GM21447 (cell line): ENCODE measurements at regions not wholly inside any gene's neighbourhood (a gene's known extent, or its start where the extent isn't known, plus 50 kb on each side); places are given as distances from the start of the nearest gene placed in this dataset.

Source experiments
- ATAC-seq: cut with Tn5 transposase; IDR thresholded peaks from one replicate; pipeline ENCODE4 v1.9.1; 2021; ENCODE audit not compliant: unreplicated experiment

DNA sequence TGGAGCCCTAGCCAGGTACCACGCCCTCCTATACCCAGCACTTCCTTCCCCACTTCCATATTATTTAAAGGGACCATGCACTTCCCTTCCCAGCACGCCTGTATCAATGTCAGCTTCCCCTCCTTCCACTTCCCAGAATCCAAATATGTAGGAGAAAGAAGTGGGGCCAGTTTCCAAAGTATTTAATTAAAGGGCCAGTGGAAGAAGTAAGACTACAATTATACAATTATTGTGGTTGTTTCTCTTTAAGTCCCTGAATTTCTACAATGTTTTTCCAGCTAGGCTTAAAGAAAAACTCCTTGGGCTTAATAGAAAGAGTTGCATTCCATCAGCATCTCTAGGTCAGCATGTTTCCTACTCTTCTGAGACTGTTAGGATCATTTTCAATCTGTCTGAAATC lies 515.8 kb downstream of the PREX1 start:
- ATAC-seq: no peak

DNA sequence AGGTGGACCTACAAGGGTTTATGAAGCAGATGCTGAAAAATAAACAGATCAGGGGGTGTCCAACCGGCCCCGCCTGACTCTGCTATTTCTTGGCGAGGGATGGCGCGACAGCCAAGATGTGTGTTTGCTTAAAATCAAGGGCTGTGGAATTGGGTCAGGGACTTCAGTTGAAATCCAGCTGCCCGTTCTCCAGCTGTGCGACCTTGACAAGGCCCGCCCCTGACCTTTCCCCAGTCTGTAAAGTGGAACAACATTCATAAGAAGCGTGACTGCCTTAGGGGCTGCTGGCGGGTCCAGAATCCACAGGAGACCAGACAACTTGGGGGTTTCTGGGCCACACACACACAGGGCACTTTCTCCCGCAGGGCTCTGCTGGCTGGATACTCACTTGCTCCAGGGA lies 517.5 kb downstream of the PREX1 start:
- no peak for ATAC-seq

DNA sequence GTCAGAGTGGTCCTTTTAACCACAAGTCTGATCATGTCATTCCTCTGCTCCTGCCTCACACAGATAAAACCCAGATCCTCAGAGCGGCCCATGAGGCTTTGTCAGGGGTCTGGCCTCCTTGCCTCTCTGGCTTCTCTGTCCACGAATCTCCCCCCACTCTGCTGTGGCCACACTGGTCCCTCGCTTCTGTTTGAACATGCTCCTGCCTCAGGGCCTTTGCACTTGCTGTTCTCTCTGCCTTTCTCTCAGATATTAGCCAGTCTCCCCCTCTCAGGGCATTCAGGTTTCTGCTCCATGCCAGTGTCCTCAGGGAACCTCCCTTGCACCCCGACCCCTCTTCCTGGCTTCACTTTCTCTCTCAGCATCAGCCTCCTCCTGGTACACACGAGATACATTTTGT lies 518.5 kb downstream of the PREX1 start:
- no peak for ATAC-seq

DNA sequence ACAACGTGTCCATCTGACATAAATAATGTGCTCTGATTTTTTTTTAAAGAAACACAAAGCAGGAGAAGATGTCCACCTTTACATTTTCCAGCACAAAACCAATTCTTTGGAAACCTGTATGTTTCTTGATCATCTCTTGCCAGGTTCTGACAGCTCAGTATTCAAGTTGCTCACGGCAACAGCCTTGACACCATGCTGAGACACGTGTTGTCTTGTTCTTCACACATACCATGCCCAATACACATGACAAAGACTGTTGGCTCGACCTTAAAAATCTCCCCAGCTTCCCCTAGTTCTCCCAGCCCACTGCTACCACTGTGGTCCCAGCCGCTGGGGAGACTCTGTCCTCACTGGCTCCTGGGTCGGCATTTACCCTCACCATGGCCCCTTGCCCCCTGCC lies 518.9 kb downstream of the PREX1 start:
- ATAC-seq: no peak

GRCh38 chr20:48308232-48308781 lies 519.5 kb downstream of the PREX1 start:
- ATAC-seq: no peak

DNA sequence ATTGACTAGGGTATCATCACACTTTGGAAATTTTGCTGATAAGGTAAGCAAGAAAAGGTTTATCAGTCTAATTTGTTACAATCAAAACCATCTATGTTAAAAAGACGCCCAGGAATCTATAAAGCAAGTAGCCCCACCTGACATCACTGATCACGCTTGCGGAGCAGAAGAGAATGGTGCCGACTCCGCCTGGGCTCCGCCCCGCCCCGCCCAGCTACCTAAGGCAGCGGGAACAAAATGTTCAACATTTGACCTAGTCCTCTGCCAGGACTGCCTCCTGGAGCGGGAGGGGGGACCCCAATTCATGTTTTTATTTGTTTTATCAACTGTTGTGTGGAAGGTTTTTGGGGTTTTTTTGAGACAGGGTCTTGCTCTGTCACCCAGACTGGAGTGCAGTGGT lies 520.5 kb downstream of the PREX1 start:
- no peak for ATAC-seq

DNA sequence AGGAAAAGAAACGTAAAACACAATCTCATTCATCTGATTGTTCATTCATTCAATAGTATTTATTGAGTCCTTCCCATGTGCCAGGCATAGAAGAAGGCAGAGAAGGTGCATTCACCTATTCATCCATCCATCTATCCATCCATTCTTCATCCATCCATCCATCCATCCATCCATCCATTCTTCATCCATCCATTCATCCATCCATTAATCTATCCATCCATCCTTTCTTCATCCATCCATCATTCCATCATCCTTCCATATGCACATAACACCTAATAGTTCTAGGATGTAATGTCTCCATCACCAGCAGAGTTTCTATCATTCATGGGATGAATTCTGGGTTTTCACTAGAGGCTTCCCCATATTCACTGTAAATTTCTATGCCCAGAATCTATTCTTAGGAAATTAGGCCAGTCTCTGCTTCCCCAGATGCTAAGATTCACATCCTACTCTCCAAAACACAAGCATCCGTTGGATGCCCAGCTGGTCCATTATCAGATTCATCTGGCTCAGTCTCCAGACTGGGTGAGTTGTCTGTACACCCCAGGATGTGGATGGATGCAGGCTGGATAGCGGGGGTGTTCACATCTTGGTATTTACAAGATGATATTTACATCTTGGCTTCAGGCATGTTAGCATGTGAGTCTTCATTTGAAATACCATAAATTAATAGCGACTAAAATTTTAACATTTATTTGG lies 517.7 kb upstream of the SULF2 start:
- ATAC-seq: no peak

DNA sequence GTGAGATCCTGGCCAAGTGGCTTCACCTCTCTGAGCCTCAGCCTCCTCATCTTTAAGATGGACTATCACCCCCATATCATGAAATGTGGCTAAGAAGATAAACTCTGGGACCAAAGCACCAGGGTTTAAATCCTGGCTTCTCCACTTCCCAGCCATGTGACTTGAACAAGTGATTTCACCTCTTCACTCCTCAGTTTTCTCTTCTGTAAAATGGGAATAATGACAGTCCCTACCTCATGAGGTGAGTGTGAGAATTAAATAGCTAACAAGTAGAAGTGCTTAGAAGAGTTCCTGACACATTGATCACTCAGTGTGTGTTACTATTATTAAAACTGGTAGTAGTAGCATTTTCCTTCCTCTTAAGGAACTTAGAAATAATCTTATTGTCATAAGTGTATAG lies 516.9 kb upstream of the SULF2 start:
- ATAC-seq: no peak

GRCh38 chr20:48301189-48301588 lies 515.9 kb upstream of the SULF2 start:
- no peak for ATAC-seq

- no peak for ATAC-seq
Measured at GRCh38 chr20:48300529-48300928, 515.2 kb upstream of the SULF2 start.

GRCh38 chr20:48298851-48299484 lies 513.7 kb upstream of the SULF2 start:
- ATAC-seq: no peak

DNA sequence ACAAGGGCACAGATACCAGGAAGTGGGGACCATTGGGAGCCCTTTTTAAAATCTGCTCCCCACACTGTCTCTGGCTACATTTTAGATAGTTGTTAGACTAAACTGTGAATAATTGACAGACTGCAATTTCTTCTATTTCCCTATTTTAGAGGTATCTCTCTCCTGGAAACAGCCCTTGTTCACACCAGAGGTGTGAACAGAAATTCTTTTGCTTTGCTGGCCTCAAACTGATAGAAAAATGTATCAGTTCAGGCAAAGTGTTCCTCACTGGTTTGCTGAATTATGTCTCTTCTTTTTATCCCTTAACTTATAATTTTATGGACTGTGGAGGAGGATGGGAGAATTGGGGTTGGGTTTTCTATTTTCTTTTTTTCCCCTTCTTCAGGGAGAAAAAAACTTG lies 513.2 kb upstream of the SULF2 start:
- no peak for ATAC-seq

DNA sequence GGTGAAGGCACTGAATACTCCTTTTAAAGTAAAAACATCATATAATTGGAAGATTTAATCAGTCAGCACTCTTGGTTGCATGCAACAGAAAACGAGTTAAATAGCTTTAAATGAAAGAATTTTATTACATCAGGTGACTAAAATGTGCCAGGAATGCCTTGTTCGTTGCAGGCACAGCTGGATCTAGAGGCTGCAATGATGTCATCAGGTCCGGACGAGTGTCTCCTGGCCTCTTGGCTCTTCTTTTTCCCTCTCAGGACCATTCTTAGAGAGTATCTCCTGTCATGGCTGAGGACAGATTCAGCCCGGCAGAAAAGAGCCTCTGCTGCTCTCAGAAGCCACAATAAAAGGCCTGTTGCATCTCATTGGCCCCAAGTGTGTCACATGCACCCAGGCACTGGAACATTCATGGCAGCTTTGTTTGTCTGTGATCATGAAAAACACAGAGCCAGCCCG lies 510.7 kb upstream of the SULF2 start:
- ATAC-seq: no peak

DNA sequence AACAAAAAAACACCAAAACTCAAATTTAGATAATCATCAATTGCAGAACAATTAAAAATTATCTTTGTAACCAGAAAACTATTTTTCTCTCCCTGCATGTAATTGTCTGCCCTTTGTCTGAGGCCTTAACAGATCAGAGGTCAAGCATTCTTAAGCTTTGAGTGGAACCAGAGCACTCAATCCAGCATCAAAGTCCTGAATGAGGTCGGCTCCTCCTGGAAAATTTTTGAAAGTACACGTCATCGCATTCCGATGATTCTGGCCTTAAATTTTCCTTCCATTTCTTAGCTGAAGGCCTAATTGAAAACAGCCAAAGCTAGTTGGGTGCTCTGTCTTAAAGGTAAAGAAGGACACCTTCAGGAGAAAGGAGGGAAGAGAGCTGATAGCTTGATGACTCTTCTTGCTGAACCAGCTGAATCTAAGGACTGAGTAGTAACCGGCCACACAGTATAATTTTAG lies 510.2 kb upstream of the SULF2 start:
- no peak for ATAC-seq

GRCh38 chr20:48294942-48295341 lies 509.7 kb upstream of the SULF2 start:
- no peak for ATAC-seq

DNA sequence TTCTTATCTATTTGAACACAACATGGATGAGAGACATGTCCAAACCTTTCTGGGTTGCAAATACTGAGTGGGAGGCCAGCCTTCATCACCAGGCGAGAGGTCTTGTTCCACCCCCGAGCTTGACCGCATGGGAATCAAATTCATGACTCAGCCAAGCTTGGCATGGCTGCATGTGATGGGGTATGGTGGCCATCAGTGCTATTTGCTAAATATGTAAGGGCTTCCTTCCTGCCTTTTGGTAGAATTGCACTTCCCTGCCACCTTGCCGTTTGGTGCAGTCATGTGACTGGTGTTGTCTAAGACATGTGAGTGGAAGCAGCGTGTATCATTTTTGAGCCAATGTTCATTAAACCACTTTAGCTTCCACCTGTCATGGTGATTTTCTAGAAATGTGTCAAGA lies 508.9 kb upstream of the SULF2 start:
- no peak for ATAC-seq

DNA sequence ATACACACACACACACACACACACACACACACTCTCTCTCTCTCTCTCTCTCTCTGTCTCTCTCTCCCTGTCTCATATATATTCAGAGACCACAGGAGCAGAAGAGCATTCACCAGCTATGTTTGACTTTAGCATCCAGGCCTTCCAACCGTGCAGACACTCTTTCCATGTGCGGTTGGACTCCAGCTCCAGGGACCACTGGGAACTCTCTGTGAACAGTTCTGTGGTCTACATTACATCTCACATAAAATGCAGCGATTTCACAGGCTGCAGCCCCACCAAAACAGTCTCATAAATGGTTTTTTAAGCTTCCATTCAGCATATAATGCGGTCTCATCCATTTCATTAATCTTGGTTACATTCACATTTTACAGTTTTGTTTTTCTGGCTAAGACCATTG lies 508.4 kb upstream of the SULF2 start:
- no peak for ATAC-seq

- ATAC-seq: no peak
Measured at GRCh38 chr20:48292806-48293205, 507.5 kb upstream of the SULF2 start.

- no peak for ATAC-seq
Measured at GRCh38 chr20:48291896-48292295, 506.6 kb upstream of the SULF2 start.

DNA sequence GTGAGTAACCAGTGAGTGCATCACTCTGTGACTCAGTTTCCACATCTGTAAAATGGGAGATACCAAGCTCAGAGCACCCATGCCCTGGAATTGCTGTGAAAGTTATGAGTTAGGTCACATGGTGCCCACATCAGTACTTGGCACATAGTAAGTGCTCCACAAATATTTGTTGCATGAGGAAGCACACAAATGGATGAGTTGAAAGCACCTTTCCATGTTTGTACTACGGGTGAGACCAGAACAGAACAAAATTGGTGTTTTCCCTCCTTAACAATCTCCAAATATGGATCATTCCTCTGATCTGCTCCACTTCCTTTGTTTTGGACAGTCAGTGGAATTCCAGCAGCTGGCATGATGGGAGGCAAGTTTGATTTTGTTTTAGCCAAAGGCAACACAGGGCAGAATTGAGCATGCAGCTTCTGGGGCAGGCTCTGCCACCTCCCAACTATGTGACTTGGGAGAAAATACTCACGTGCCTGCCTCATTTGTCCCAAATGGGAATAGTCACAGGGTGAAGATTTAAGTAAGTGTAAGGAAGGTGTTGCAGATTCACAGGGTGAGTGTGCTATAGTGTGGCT lies 503.7 kb upstream of the SULF2 start:
- no peak for ATAC-seq

- ATAC-seq: no peak
Measured at GRCh38 chr20:48287552-48288170, 502.4 kb upstream of the SULF2 start.

GRCh38 chr20:48287021-48287494 lies 501.8 kb upstream of the SULF2 start:
- ATAC-seq: no peak
